Activated B cell treated with CpG ODN at 0.5 μM for 24 hours (primary cell): ENCODE measurements at regions not wholly inside any gene's neighbourhood (a gene's known extent, or its start where the extent isn't known, plus 50 kb on each side); places are given as distances from the start of the nearest gene placed in this dataset.

ENCODE experiments used
- ATAC-seq: fragments of 200-7000 bp; cut with Tn5 transposase; one replicate; pipeline ENCODE4 v1.10.0; 2021; ENCODE audit warnings: low read depth, mild to moderate bottlenecking, moderate library complexity
- CTCF ChIA-PET: fragments of 350-600 bp; sonication (Branson Sonifier 250); formaldehyde crosslinking; loops from one replicate; lab custom pipeline; 2021; ENCODE audit warnings: antibody characterized with exemption; lab: Charles Lee
- POLR2A ChIA-PET: fragments of 350-600 bp; sonication (Branson Sonifier 250); formaldehyde crosslinking; loops from one replicate; lab custom pipeline; 2021; ENCODE audit warnings: antibody characterized with exemption; lab: Charles Lee
- DNase-seq: peaks from one replicate; pipeline ENCODE4 v3.0.0; 2022
- H3K27ac Mint-ChIP-seq: one replicate; pipeline ENCODE4 v1.8.0; 2020; ENCODE audit warnings: mixed read lengths
- H3K27me3 Mint-ChIP-seq: one replicate; pipeline ENCODE4 v1.8.0; 2021; ENCODE audit warnings: mixed read lengths
- H3K36me3 Mint-ChIP-seq: one replicate; pipeline ENCODE4 v1.8.0; 2021; ENCODE audit warnings: low read depth, mixed read lengths
- H3K4me1 Mint-ChIP-seq: one replicate; pipeline ENCODE4 v1.8.0; 2021; ENCODE audit warnings: mixed read lengths
- H3K4me3 Mint-ChIP-seq: one replicate; pipeline ENCODE4 v1.8.0; 2020; ENCODE audit warnings: mild to moderate bottlenecking, mixed read lengths
- H3K9me3 Mint-ChIP-seq: one replicate; pipeline ENCODE4 v1.8.0; 2020; ENCODE audit warnings: mixed read lengths
- intact Hi-C: fragments of 100-400 bp; cut with micrococcal nuclease; formaldehyde crosslinking; loops from one replicate; pipeline ENCODE4 v1.15.1; 2024
- TF ChIP-seq, protein P1 (sequence below): fragments of 200-600 bp; IDR thresholded peaks from one replicate; pipeline ENCODE4 v1.8.0; 2022; ENCODE audit warnings: antibody characterized with exemption, mild to moderate bottlenecking

- Mint-ChIP-seq H3K36me3 (no peaks in the 10 kb centered on the region), H3K27ac (no peak overlapping the region), H3K27me3 (no peaks in the 10 kb centered on the region), H3K4me1 (no peaks in the 10 kb centered on the region), H3K4me3 (no peak overlapping the region), H3K9me3 (peaks cover 3% of the 10 kb centered on the region)
- ChIA-PET CTCF (no interaction called here), POLR2A (no interaction called here)
- DNase-seq (no peak), ATAC-seq (no peak)
- TF ChIP-seq, protein P1, sequence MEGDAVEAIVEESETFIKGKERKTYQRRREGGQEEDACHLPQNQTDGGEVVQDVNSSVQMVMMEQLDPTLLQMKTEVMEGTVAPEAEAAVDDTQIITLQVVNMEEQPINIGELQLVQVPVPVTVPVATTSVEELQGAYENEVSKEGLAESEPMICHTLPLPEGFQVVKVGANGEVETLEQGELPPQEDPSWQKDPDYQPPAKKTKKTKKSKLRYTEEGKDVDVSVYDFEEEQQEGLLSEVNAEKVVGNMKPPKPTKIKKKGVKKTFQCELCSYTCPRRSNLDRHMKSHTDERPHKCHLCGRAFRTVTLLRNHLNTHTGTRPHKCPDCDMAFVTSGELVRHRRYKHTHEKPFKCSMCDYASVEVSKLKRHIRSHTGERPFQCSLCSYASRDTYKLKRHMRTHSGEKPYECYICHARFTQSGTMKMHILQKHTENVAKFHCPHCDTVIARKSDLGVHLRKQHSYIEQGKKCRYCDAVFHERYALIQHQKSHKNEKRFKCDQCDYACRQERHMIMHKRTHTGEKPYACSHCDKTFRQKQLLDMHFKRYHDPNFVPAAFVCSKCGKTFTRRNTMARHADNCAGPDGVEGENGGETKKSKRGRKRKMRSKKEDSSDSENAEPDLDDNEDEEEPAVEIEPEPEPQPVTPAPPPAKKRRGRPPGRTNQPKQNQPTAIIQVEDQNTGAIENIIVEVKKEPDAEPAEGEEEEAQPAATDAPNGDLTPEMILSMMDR: no peak
- intact Hi-C loops: no loop called here
Observed at GRCh38 chr12:118494776-118495175, 118.4 kb downstream of the SUDS3 start.

- no peak for ATAC-seq
- Mint-ChIP-seq H3K36me3 (no peaks in the 10 kb centered on the region), H3K27me3 (no peaks in the 10 kb centered on the region), H3K4me1 (no peaks in the 10 kb centered on the region), H3K27ac (no peak overlapping the region), H3K4me3 (no peak overlapping the region), H3K9me3 (peaks cover 3% of the 10 kb centered on the region)
- ChIA-PET CTCF (no interaction called here), POLR2A (interaction anchor here (0.6 kb wide), 1 partner anchor 101 kb away, joined by 4 read pairs; no protein-coding TSS in a partner anchor)
- TF ChIP-seq, protein P1: no peak
- no peak for DNase-seq
- intact Hi-C loops: no loop called here
Observed at GRCh38 chr12:118495296-118495695, 118.9 kb downstream of the SUDS3 start.

DNA sequence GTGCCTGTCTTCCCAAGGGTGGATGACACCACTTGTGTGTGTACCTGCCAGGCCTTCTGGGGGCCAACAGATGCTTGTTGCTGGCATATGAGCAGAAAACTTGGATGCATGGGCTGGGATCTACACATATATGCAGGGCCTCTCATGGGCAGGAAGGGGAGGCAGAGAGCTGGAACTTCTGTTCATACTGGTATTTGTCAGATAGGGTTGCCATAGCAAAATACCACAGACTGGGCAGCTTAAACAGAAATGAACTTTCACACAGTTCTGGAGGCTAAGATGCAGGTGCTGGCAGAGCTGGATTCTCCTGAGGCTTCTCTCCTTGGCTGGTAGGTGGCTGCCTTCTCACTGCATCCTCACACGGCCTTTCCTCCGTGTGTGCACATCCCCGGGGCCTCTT lies 121.8 kb downstream of the SUDS3 start:
- no peak for DNase-seq
- ChIA-PET CTCF (no interaction called here), POLR2A (no interaction called here)
- Mint-ChIP-seq H3K9me3 (peaks cover 3% of the 10 kb centered on the region), H3K27me3 (no peaks in the 10 kb centered on the region), H3K36me3 (no peaks in the 10 kb centered on the region), H3K4me1 (no peaks in the 10 kb centered on the region), H3K4me3 (no peak overlapping the region), H3K27ac (no peak overlapping the region)
- intact Hi-C loops: no loop called here
- TF ChIP-seq, protein P1: no peak
- ATAC-seq: no peak

GRCh38 chr12:118500299-118500698 lies 123.9 kb downstream of the SUDS3 start:
- ChIA-PET CTCF (no interaction called here), POLR2A (no interaction called here)
- intact Hi-C loops: no loop called here
- H3K4me1 Mint-ChIP-seq: no peaks in the 10 kb centered on the region
- no peak overlapping the region for H3K27ac Mint-ChIP-seq
- H3K4me3 Mint-ChIP-seq: no peak overlapping the region
- H3K36me3 Mint-ChIP-seq: no peaks in the 10 kb centered on the region
- TF ChIP-seq, protein P1: no peak
- no peak for ATAC-seq
- H3K27me3 Mint-ChIP-seq: no peaks in the 10 kb centered on the region
- DNase-seq: no peak
- H3K9me3 Mint-ChIP-seq: peaks cover 3% of the 10 kb centered on the region

GRCh38 chr12:118501489-118501888 lies 125.1 kb downstream of the SUDS3 start:
- Mint-ChIP-seq H3K9me3 (peaks cover 3% of the 10 kb centered on the region), H3K27ac (no peak overlapping the region), H3K27me3 (no peaks in the 10 kb centered on the region), H3K4me3 (no peak overlapping the region), H3K4me1 (no peaks in the 10 kb centered on the region), H3K36me3 (no peaks in the 10 kb centered on the region)
- ChIA-PET POLR2A (no interaction called here), CTCF (no interaction called here)
- intact Hi-C loops: no loop called here
- no peak for ATAC-seq
- DNase-seq: no peak
- TF ChIP-seq, protein P1: no peak
